ENCODE measurements at regions not wholly inside any gene's neighbourhood (a gene's known extent, or its start where the extent isn't known, plus 50 kb on each side); places are given as distances from the start of the nearest gene placed in this dataset.

- DNase-seq (no peak), ATAC-seq (no peak)
- Histone ChIP-seq H3K4me1 (no peaks in the 10 kb centered on the region), H3K27ac (no peak overlapping the region), H3K4me3 (no peak overlapping the region), H3K36me3 (ENCODE audit: insufficient read depth in 1 of 2, low read depth in 1 of 2) (no peaks in the 10 kb centered on the region), H3K9me3 (no peaks in the 10 kb centered on the region), H3K27me3 (ENCODE audit: insufficient read depth in 3 of 3, low read length in 2 of 3) (no peaks in the 10 kb centered on the region)
- WGBS, 3 donors, result 86 to 89% (median 87%) methylated on average over 3 of the region's 3 CpGs
- intact Hi-C loops (cut with DNase I), result no loop called here
- TF ChIP-seq, protein P1, sequence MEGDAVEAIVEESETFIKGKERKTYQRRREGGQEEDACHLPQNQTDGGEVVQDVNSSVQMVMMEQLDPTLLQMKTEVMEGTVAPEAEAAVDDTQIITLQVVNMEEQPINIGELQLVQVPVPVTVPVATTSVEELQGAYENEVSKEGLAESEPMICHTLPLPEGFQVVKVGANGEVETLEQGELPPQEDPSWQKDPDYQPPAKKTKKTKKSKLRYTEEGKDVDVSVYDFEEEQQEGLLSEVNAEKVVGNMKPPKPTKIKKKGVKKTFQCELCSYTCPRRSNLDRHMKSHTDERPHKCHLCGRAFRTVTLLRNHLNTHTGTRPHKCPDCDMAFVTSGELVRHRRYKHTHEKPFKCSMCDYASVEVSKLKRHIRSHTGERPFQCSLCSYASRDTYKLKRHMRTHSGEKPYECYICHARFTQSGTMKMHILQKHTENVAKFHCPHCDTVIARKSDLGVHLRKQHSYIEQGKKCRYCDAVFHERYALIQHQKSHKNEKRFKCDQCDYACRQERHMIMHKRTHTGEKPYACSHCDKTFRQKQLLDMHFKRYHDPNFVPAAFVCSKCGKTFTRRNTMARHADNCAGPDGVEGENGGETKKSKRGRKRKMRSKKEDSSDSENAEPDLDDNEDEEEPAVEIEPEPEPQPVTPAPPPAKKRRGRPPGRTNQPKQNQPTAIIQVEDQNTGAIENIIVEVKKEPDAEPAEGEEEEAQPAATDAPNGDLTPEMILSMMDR (IDR thresholded peaks at IDR 0.05), result no peak
Measured at GRCh38 chr12:118494776-118495175, 118.4 kb downstream of the SUDS3 start.

- Histone ChIP-seq H3K9me3 (no peaks in the 10 kb centered on the region), H3K4me1 (no peaks in the 10 kb centered on the region), H3K4me3 (no peak overlapping the region), H3K27ac (no peak overlapping the region), H3K27me3 (ENCODE audit: insufficient read depth in 3 of 3, low read length in 2 of 3) (no peaks in the 10 kb centered on the region), H3K36me3 (ENCODE audit: insufficient read depth in 1 of 2, low read depth in 1 of 2) (no peaks in the 10 kb centered on the region)
- DNase-seq, result no peak
- ATAC-seq, result no peak
- TF ChIP-seq, protein P1 (IDR thresholded peaks at IDR 0.05), result no peak
- WGBS, 3 donors, result 69 to 79% (median 72%) methylated on average over 2 of the region's 2 CpGs
- intact Hi-C loops (cut with DNase I), result no loop called here
Measured at GRCh38 chr12:118495296-118495695, 118.9 kb downstream of the SUDS3 start.

- Histone ChIP-seq H3K4me3 (no peak overlapping the region), H3K4me1 (no peaks in the 10 kb centered on the region), H3K36me3 (ENCODE audit: insufficient read depth in 1 of 2, low read depth in 1 of 2) (no peaks in the 10 kb centered on the region), H3K9me3 (no peaks in the 10 kb centered on the region), H3K27ac (no peak overlapping the region), H3K27me3 (ENCODE audit: insufficient read depth in 3 of 3, low read length in 2 of 3) (no peaks in the 10 kb centered on the region)
- intact Hi-C loops (cut with DNase I), result no loop called here
- ATAC-seq (no peak), DNase-seq (no peak)
- WGBS, 3 donors, result 49 to 75% (median 66%) methylated on average over 3 of the region's 3 CpGs
- TF ChIP-seq, protein P1 (IDR thresholded peaks at IDR 0.05), result no peak
Measured at GRCh38 chr12:118498171-118498570, 121.8 kb downstream of the SUDS3 start.

- ATAC-seq, result no peak
- H3K4me3 ChIP-seq, result no peak overlapping the region
- no peak for DNase-seq
Measured at GRCh38 chr12:118500299-118500698, 123.9 kb downstream of the SUDS3 start.

DNA sequence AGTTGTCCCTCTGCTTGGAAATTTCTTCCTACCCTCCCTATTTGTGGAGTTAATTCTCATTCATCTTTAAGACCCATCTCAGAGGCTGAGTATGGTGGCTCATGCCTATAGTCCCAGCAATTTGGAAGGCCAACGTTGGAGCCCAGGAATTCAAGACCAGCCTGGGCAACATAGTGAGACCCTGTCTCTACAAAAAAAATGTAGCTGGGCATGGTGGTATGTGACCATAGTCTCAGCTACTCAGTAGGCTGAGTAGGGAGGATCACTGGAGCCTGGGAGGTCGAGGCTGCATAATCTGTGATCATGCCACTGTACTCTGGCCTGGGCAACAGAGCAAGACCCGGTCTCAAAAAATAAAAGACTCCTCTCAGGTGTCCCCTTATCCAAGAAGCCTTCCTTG is 125.1 kb downstream of the SUDS3 start:
- no peak for DNase-seq
- Histone ChIP-seq H3K27me3 (ENCODE audit: insufficient read depth in 3 of 3, low read length in 2 of 3) (no peaks in the 10 kb centered on the region), H3K36me3 (ENCODE audit: insufficient read depth in 1 of 2, low read depth in 1 of 2) (no peaks in the 10 kb centered on the region), H3K27ac (no peak overlapping the region), H3K9me3 (peaks cover 11% of the 10 kb centered on the region), H3K4me1 (no peaks in the 10 kb centered on the region), H3K4me3 (no peak overlapping the region)
- TF ChIP-seq, protein P1 (IDR thresholded peaks at IDR 0.05), result no peak
- ATAC-seq, result no peak
- intact Hi-C loops (cut with DNase I), result no loop called here
- 64 to 78% (median 77%) methylated on average over 3 of the region's 3 CpGs for WGBS, 3 donors

More at GRCh38 chr12:118500299-118500698, 123.9 kb downstream of the SUDS3 start:
- Histone ChIP-seq H3K27ac (no peak overlapping the region), H3K27me3 (ENCODE audit: insufficient read depth in 3 of 3, low read length in 2 of 3) (no peaks in the 10 kb centered on the region), H3K4me1 (no peaks in the 10 kb centered on the region), H3K9me3 (peaks cover 9% of the 10 kb centered on the region), H3K36me3 (ENCODE audit: insufficient read depth in 1 of 2, low read depth in 1 of 2) (no peaks in the 10 kb centered on the region)
- WGBS, 3 donors, result 59 to 66% (median 61%) methylated on average over 7 of the region's 7 CpGs
- intact Hi-C loops (cut with DNase I), result no loop called here
- TF ChIP-seq, protein P1 (IDR thresholded peaks at IDR 0.05), result no peak

All from psoas muscle (tissue), 7 donors.